HEK293T (cell line): ENCODE measurements at regions not wholly inside any gene's neighbourhood (a gene's known extent, or its start where the extent isn't known, plus 50 kb on each side); places are given as distances from the start of the nearest gene placed in this dataset.

Source experiments
- CTCF ChIA-PET: fragments of 350-600 bp; formaldehyde crosslinking; extraction: SDS; loops from one replicate; lab custom pipeline; 2021; ENCODE audit warnings: antibody characterized with exemption, inconsistent platforms; lab: Yijun Ruan, JAX
- POLR2A ChIA-PET: fragments of 350-600 bp; formaldehyde crosslinking; extraction: SDS; loops from one replicate; lab custom pipeline; 2020; ENCODE audit warnings: antibody characterized with exemption, inconsistent platforms; lab: Yijun Ruan, JAX
- DNase-seq: peaks from one replicate; pipeline ENCODE4 v3.0.0; 2012; ENCODE audit warnings: mixed read lengths; ENCODE audit errors: extremely low spot score
- ARNT ChIP-seq: fragments of 450-650 bp; IDR thresholded peaks from 2 replicates; pipeline ENCODE4 v1.6.1; 2017; ENCODE audit warnings: mild to moderate bottlenecking
- BHLHE40 ChIP-seq: fragments of 450-650 bp; IDR thresholded peaks from 2 replicates; pipeline ENCODE4 v1.6.1; 2016; ENCODE audit warnings: mild to moderate bottlenecking, moderate library complexity, borderline replicate concordance
- CTBP1 ChIP-seq: fragments of 450-650 bp; IDR thresholded peaks from 2 replicates; pipeline ENCODE4 v1.6.1; 2016; ENCODE audit warnings: borderline replicate concordance
- ELF4 ChIP-seq: fragments of 450-650 bp; IDR thresholded peaks from 2 replicates; pipeline ENCODE4 v1.6.1; 2017; ENCODE audit warnings: antibody characterized with exemption
- FOXA1 ChIP-seq: fragments of 450-650 bp; IDR thresholded peaks from 2 replicates; pipeline ENCODE4 v1.6.1; 2016; ENCODE audit warnings: mild to moderate bottlenecking
- FOXK2 ChIP-seq: fragments of 450-650 bp; IDR thresholded peaks from 2 replicates; pipeline ENCODE4 v1.6.1; 2016; ENCODE audit warnings: mild to moderate bottlenecking
- FOXM1 ChIP-seq: fragments of 450-650 bp; IDR thresholded peaks from 2 replicates; pipeline ENCODE4 v1.6.1; 2017; ENCODE audit warnings: mild to moderate bottlenecking, borderline replicate concordance
- HDGF ChIP-seq: fragments of 450-650 bp; IDR thresholded peaks from 2 replicates; pipeline ENCODE4 v1.6.1; 2017; ENCODE audit warnings: antibody characterized with exemption, borderline replicate concordance
- L3MBTL2 ChIP-seq: fragments of 450-650 bp; conservative IDR thresholded peaks from 2 replicates; pipeline ENCODE4 v1.6.1; 2016; ENCODE audit warnings: mild to moderate bottlenecking
- LEF1 ChIP-seq: fragments of 450-650 bp; IDR thresholded peaks from 2 replicates; pipeline ENCODE4 v1.6.1; 2017; ENCODE audit warnings: mild to moderate bottlenecking, borderline replicate concordance
- NFRKB ChIP-seq: fragments of 450-650 bp; IDR thresholded peaks from 2 replicates; pipeline ENCODE4 v1.6.1; 2016; ENCODE audit warnings: mild to moderate bottlenecking, moderate library complexity
- PKNOX1 ChIP-seq: fragments of 450-650 bp; IDR thresholded peaks from 2 replicates; pipeline ENCODE4 v1.6.1; 2016
- SP1 ChIP-seq: fragments of 450-650 bp; IDR thresholded peaks from 2 replicates; pipeline ENCODE4 v1.6.1; 2017
- SUZ12 ChIP-seq: fragments of 450-650 bp; IDR thresholded peaks from 2 replicates; pipeline ENCODE4 v1.6.1; 2016; ENCODE audit warnings: mild to moderate bottlenecking
- TARDBP ChIP-seq: fragments of 450-650 bp; IDR thresholded peaks from 2 replicates; pipeline ENCODE4 v1.6.1; 2016
- ZNF384 ChIP-seq: fragments of 450-650 bp; IDR thresholded peaks from 2 replicates; pipeline ENCODE4 v1.6.1; 2016

GRCh38 chr10:44193567-44194220 lies 191.2 kb downstream of the CXCL12 start:
- ChIA-PET CTCF (interaction anchor here (0.7 kb wide), 1 partner anchor 118 kb away, joined by 3 read pairs; no protein-coding TSS in a partner anchor), POLR2A (no interaction called here)
- no peak for TF ChIP-seq NFRKB
- TF ChIP-seq FOXM1: no peak
- no peak for TF ChIP-seq L3MBTL2
- no peak for TF ChIP-seq TARDBP
- TF ChIP-seq ZNF384: no peak
- no peak for TF ChIP-seq ARNT
- no peak for TF ChIP-seq PKNOX1
- no peak for TF ChIP-seq CTBP1
- TF ChIP-seq ELF4: no peak
- TF ChIP-seq SUZ12: no peak
- no peak for TF ChIP-seq LEF1
- TF ChIP-seq HDGF: no peak
- DNase-seq: no peak

- TF ChIP-seq SUZ12 (no peak), NFRKB (no peak), L3MBTL2 (no peak), FOXA1 (no peak), PKNOX1 (no peak), CTBP1 (no peak), SP1 (no peak), FOXK2 (no peak), TARDBP (no peak), LEF1 (no peak)
- ChIA-PET CTCF (interaction anchor here (0.7 kb wide), 1 partner anchor 118 kb away, joined by 3 read pairs; no protein-coding TSS in a partner anchor), POLR2A (no interaction called here)
- DNase-seq: no peak
These were observed 191.7 kb downstream of the CXCL12 start for GRCh38 chr10:44193166-44193565.

- ChIA-PET CTCF (no interaction called here), POLR2A (no interaction called here)
- TF ChIP-seq SUZ12 (no peak), FOXA1 (no peak), ARNT (no peak), ZNF384 (no peak), FOXK2 (no peak), BHLHE40 (no peak), LEF1 (no peak), NFRKB (no peak), TARDBP (no peak), SP1 (no peak), PKNOX1 (no peak), HDGF (no peak), FOXM1 (no peak)
- no peak for DNase-seq
These were observed 192.5 kb downstream of the CXCL12 start for GRCh38 chr10:44192435-44192834.

GRCh38 chr10:44190541-44190940 lies 194.4 kb downstream of the CXCL12 start:
- ChIA-PET CTCF (no interaction called here), POLR2A (no interaction called here)
- no peak for DNase-seq
- TF ChIP-seq FOXM1 (no peak), ELF4 (no peak), LEF1 (no peak), PKNOX1 (no peak), FOXA1 (no peak), HDGF (no peak), TARDBP (no peak), ARNT (no peak), BHLHE40 (no peak), FOXK2 (no peak), CTBP1 (no peak), SP1 (no peak), L3MBTL2 (no peak), NFRKB (no peak), SUZ12 (no peak), ZNF384 (no peak)

- CTCF ChIA-PET: no interaction called here
- TF ChIP-seq LEF1: no peak
- TF ChIP-seq FOXK2: no peak
- TF ChIP-seq ARNT: no peak
- no peak for TF ChIP-seq SP1
- no peak for TF ChIP-seq TARDBP
- TF ChIP-seq SUZ12: no peak
- no peak for TF ChIP-seq FOXA1
- no peak for TF ChIP-seq L3MBTL2
- no peak for TF ChIP-seq ELF4
- TF ChIP-seq FOXM1: no peak
- TF ChIP-seq CTBP1: no peak
- no peak for TF ChIP-seq HDGF
- no peak for TF ChIP-seq BHLHE40
- no peak for TF ChIP-seq PKNOX1
- TF ChIP-seq NFRKB: no peak
- DNase-seq: no peak
These were observed 198.1 kb downstream of the CXCL12 start for GRCh38 chr10:44186821-44187220.

More at GRCh38 chr10:44186821-44187220, 198.1 kb downstream of the CXCL12 start:
- POLR2A ChIA-PET: no interaction called here
